ENCODE measurements at regions not wholly inside any gene's neighbourhood (a gene's known extent, or its start where the extent isn't known, plus 50 kb on each side); places are given as distances from the start of the nearest gene placed in this dataset.

DNA sequence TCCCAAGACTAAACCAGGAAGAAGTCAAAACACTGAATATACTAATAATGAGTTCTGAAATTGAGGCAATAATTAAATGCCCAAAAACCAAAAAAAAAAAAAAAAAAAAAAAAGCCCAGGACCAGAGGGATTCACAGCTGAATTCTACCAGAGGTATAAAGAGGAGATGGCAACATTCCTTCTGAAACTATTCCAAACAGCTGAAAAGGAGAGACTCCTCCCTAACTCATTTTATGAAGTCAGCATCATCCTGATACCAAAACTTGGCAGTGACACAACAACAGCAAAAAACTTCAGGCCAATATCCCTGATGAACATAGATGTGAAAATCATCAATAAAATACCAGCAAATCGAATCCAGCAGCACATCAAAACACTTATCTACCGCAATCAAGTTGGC is 108.5 kb upstream of the COL3A1 start:
- in situ Hi-C loops (cut with HindIII; ENCODE audit: extremely low pct_ligation_motif_present, low pct_unique_long_range_greater_than_20kb) (no loop called here), intact Hi-C loops (cut with micrococcal nuclease; ENCODE audit: unreplicated experiment) (no loop called here)
- H3K79me2 ChIP-seq (ENCODE audit: insufficient read depth, low read length): no peaks in the 10 kb centered on the region
- POLR2A ChIA-PET: no interaction called here
- FAIRE-seq (no peak), ATAC-seq (no peak), DNase-seq (ENCODE audit: low spot score) (no peak)
- H3K4me3 ChIP-seq (replicated peaks in 1 of 3; ENCODE audit: insufficient read depth in 1 of 3, low read depth in 2 of 3, low read length in 3 of 3): no peak overlapping the region
- H3K36me3 ChIP-seq (replicated peaks in 1 of 2; ENCODE audit: control insufficient read depth in 1 of 2, insufficient read depth in 2 of 2, low read length in 2 of 2): no peaks in the 10 kb centered on the region
- no peaks in the 10 kb centered on the region for H4K20me1 ChIP-seq (ENCODE audit: insufficient read depth, low read length)
- no peak overlapping the region for H3K27ac ChIP-seq (ENCODE audit: extremely low read length, insufficient read depth, low read length)
- TF ChIP-seq ZNF674 (CRISPR knock-in tag; IDR thresholded peaks at IDR 0.05; ENCODE audit: low read depth): no peak
- TF ChIP-seq, protein P1, sequence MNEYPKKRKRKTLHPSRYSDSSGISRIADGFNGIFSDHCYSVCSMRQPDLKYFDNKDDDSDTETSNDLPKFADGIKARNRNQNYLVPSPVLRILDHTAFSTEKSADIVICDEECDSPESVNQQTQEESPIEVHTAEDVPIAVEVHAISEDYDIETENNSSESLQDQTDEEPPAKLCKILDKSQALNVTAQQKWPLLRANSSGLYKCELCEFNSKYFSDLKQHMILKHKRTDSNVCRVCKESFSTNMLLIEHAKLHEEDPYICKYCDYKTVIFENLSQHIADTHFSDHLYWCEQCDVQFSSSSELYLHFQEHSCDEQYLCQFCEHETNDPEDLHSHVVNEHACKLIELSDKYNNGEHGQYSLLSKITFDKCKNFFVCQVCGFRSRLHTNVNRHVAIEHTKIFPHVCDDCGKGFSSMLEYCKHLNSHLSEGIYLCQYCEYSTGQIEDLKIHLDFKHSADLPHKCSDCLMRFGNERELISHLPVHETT (CRISPR knock-in tag; conservative IDR thresholded peaks at IDR 0.05): no peak
- no peak for TF ChIP-seq TAF1 (CRISPR knock-in tag; IDR thresholded peaks at IDR 0.05)
- no peak for TF ChIP-seq ATM (IDR thresholded peaks at IDR 0.05; ENCODE audit: borderline replicate concordance)
- TF ChIP-seq, protein P2, sequence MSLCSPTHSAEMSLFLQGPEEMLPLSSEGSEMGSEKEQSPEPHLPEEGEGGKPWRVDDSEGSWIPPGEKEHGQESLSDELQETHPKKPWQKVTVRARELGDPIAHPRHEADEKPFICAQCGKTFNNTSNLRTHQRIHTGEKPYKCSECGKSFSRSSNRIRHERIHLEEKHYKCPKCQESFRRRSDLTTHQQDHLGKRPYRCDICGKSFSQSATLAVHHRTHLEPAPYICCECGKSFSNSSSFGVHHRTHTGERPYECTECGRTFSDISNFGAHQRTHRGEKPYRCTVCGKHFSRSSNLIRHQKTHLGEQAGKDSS (CRISPR knock-in tag; IDR thresholded peaks at IDR 0.05; ENCODE audit: borderline replicate concordance, low read depth): no peak
- no peak for TF ChIP-seq POGZ (CRISPR knock-in tag; IDR thresholded peaks at IDR 0.05)
- WGBS (ENCODE audit: low lambda C conversion rate): 0% methylated on average over 2 of the region's 2 CpGs
- H3K9me3 ChIP-seq (ENCODE audit: low read length): peaks cover 57% of the 10 kb centered on the region
- H3K27me3 ChIP-seq (ENCODE audit: control insufficient read depth in 1 of 2, insufficient read depth in 2 of 2, low read length in 2 of 2): no peaks in the 10 kb centered on the region
- BruUV-seq (replicated peaks): no TSS peak
- H3K9ac ChIP-seq (ENCODE audit: insufficient read depth, low read depth, low read length): no peak overlapping the region
- CTCF ChIA-PET (ENCODE audit: low intra/inter-chr PET ratio, low total read pairs): no interaction called here
- H2AFZ ChIP-seq (ENCODE audit: low read length): no peak overlapping the region
- H3K4me2 ChIP-seq (ENCODE audit: low read depth, low read length): no peak overlapping the region
- H3K4me1 ChIP-seq (ENCODE audit: insufficient read depth, low read length): no peaks in the 10 kb centered on the region

DNA sequence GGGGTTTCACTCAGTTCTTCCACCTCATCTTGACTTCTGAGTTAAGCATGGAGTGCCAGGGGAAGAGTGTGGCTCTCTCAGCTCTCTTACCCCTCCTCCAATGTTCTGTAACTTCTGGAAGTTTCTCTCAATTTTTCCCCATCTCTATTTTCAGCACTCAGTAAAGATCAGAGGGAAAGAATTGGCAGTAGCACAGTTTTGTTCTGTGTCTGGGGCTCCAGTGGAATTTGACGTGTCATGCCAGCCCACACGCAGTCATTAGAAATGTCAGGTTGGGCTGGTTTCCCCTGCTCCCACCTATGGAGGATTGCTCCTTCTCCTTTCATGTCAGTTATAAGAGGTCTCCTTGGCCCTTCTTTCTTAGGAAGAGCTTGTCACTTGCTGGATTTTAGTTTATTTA is 104.6 kb upstream of the COL3A1 start:
- Histone ChIP-seq H4K20me1 (ENCODE audit: insufficient read depth, low read length) (no peaks in the 10 kb centered on the region), H3K27ac (ENCODE audit: extremely low read length, insufficient read depth, low read length) (no peak overlapping the region), H3K4me2 (ENCODE audit: low read depth, low read length) (no peak overlapping the region), H3K79me2 (ENCODE audit: insufficient read depth, low read length) (no peaks in the 10 kb centered on the region), H3K27me3 (ENCODE audit: control insufficient read depth in 1 of 2, insufficient read depth in 2 of 2, low read length in 2 of 2) (no peaks in the 10 kb centered on the region), H3K36me3 (replicated peaks in 1 of 2; ENCODE audit: control insufficient read depth in 1 of 2, insufficient read depth in 2 of 2, low read length in 2 of 2) (no peaks in the 10 kb centered on the region), H3K4me3 (replicated peaks in 1 of 3; ENCODE audit: insufficient read depth in 1 of 3, low read depth in 2 of 3, low read length in 3 of 3) (no peak overlapping the region), H2AFZ (ENCODE audit: low read length) (no peak overlapping the region), H3K4me1 (ENCODE audit: insufficient read depth, low read length) (no peaks in the 10 kb centered on the region), H3K9me3 (ENCODE audit: low read length) (peaks cover 27% of the 10 kb centered on the region; the same call in 1 of the 2 replicates), H3K9ac (ENCODE audit: insufficient read depth, low read depth, low read length) (no peak overlapping the region)
- ATAC-seq: no peak
- DNase-seq (ENCODE audit: low spot score): no peak
- CTCF ChIA-PET (ENCODE audit: low intra/inter-chr PET ratio, low total read pairs): no interaction called here
- WGBS (ENCODE audit: low lambda C conversion rate): 40% methylated on average over 2 of the region's 2 CpGs
- FAIRE-seq: no peak
- POLR2A ChIA-PET: no interaction called here
- no TSS peak for BruUV-seq (replicated peaks)
- intact Hi-C loops (cut with micrococcal nuclease; ENCODE audit: unreplicated experiment) (no loop called here), in situ Hi-C loops (cut with HindIII; ENCODE audit: extremely low pct_ligation_motif_present, low pct_unique_long_range_greater_than_20kb) (no loop called here)
- TF ChIP-seq TRIM24 (CRISPR knock-in tag; IDR thresholded peaks at IDR 0.05) (no peak), ZNF510 (CRISPR knock-in tag; IDR thresholded peaks at IDR 0.05; ENCODE audit: low read depth) (no peak), SAP130 (CRISPR knock-in tag; IDR thresholded peaks at IDR 0.05; ENCODE audit: low read depth) (no peak)
- TF ChIP-seq, protein P3, sequence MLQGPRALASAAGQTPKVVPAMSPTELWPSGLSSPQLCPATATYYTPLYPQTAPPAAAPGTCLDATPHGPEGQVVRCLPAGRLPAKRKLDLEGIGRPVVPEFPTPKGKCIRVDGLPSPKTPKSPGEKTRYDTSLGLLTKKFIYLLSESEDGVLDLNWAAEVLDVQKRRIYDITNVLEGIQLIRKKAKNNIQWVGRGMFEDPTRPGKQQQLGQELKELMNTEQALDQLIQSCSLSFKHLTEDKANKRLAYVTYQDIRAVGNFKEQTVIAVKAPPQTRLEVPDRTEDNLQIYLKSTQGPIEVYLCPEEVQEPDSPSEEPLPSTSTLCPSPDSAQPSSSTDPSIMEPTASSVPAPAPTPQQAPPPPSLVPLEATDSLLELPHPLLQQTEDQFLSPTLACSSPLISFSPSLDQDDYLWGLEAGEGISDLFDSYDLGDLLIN (CRISPR knock-in tag; IDR thresholded peaks at IDR 0.05; ENCODE audit: borderline replicate concordance): no peak
